Heart left ventricle (tissue), 13 donors: ENCODE measurements at regions not wholly inside any gene's neighbourhood (a gene's known extent, or its start where the extent isn't known, plus 50 kb on each side); places are given as distances from the start of the nearest gene placed in this dataset.

Source experiments
- CTCF ChIP-seq, 12 donors: fragments of 200-600 bp; sonication (generic) in 4 of 12; IDR thresholded peaks; one replicate each; pipeline versions ENCODE4 v1.5.0 to v1.8.0; 2018 to 2022; ENCODE audit warnings: antibody characterized with exemption in 12 of 12, mild to moderate bottlenecking in 5 of 12
- POLR2A ChIP-seq, 2 donors: fragments of 450-650 bp; IDR thresholded peaks; one replicate each; pipeline ENCODE4 v1.6.1; 2017; ENCODE audit warnings: antibody characterized with exemption in 2 of 2, mild to moderate bottlenecking in 2 of 2, moderate library complexity in 2 of 2
- donor health status: ischemic (EF 13 %, LVEDD 7.1; RV severe dilation, severe dysfunction).
- donor health status: DM: no; HTN: yes; CAD: no.
- donor health status: DM: no; HTN: no; CAD: no.
- donor health status: ischemic (EF 25% LVEDD 6.9; RV normal size, moderate dysfunction).
- donor health status: ischemic (EF 25% LVEDD 5.7; RV mildly dilated, moderate dysfunction).
- donor health status: ischemic (EF 35%, LVEDD 5.7; RV mildly dilated, moderate dysfunction).
- donor health status: nonischemic (EF 11% LVEDD 7.7; RV severe dilation, severe dysfunction).
- donor health status: DM: yes; HTN: yes; CAD: no.
- donor health status: PGD.
- donor health status: ischemic (EF 29% LVEDD 5.4; RV normal size, mild dysfunction).
- donor health status: nonischemic (EF 23%, LVEDD 6.1; RV moderate dilation, normal function).

- TF ChIP-seq CTCF (IDR thresholded peaks at IDR 0.05) (no peak), POLR2A (IDR thresholded peaks at IDR 0.05) (no peak)
These were observed 58.1 kb upstream of the CA12 start for GRCh38 chr15:63439536-63440264.
